HG03066 (cell line): ENCODE measurements at regions not wholly inside any gene's neighbourhood (a gene's known extent, or its start where the extent isn't known, plus 50 kb on each side); places are given as distances from the start of the nearest gene placed in this dataset.
"Not testable (repeated sequence)": the region's sequence is repeated elsewhere in the genome, so short reads cannot be mapped to it uniquely, and the experiment has no call there.

Experiments used
- ATAC-seq: cut with Tn5 transposase; IDR thresholded peaks from one replicate; pipeline ENCODE4 v1.9.1; 2021; ENCODE audit warnings: low read depth; ENCODE audit not compliant: unreplicated experiment

GRCh38 chr10:6986927-6987326 is 406.9 kb upstream of the PRKCQ start:
- no peak for ATAC-seq

GRCh38 chr10:6985644-6986043 is 405.6 kb upstream of the PRKCQ start:
- ATAC-seq = no peak

GRCh38 chr10:6984971-6985370 is 404.9 kb upstream of the PRKCQ start:
- no peak for ATAC-seq

GRCh38 chr10:6984016-6984415 is 403.9 kb upstream of the PRKCQ start:
- ATAC-seq = not testable (repeated sequence)

- no peak for ATAC-seq
Observed at GRCh38 chr10:6980353-6980752, 400.3 kb upstream of the PRKCQ start.

- no peak for ATAC-seq
Observed at GRCh38 chr10:6979371-6979770, 399.3 kb upstream of the PRKCQ start.

GRCh38 chr10:6978187-6978627 is 398.1 kb upstream of the PRKCQ start:
- ATAC-seq = no peak

GRCh38 chr10:6977398-6978186 is 397.5 kb upstream of the PRKCQ start:
- ATAC-seq = no peak

GRCh38 chr10:6973899-6974298 is 393.8 kb upstream of the PRKCQ start:
- no peak for ATAC-seq

- no peak for ATAC-seq
Observed at GRCh38 chr10:6972226-6972625, 392.1 kb upstream of the PRKCQ start.

- ATAC-seq = no peak
Observed at GRCh38 chr10:6969659-6970058, 389.6 kb upstream of the PRKCQ start.

- ATAC-seq = no peak
Observed at GRCh38 chr10:6964543-6964942, 384.5 kb upstream of the PRKCQ start.

GRCh38 chr10:6962576-6962975 is 382.5 kb upstream of the PRKCQ start:
- ATAC-seq = no peak

GRCh38 chr10:6958711-6959110 is 378.6 kb upstream of the PRKCQ start:
- no peak for ATAC-seq

GRCh38 chr10:6958254-6958653 is 378.2 kb upstream of the PRKCQ start:
- ATAC-seq = no peak

GRCh38 chr10:6957851-6958250 is 377.8 kb upstream of the PRKCQ start:
- ATAC-seq = no peak

GRCh38 chr10:6956562-6956961 is 376.5 kb upstream of the PRKCQ start:
- ATAC-seq = no peak

- no peak for ATAC-seq
Observed at GRCh38 chr10:6953271-6953801, 373.3 kb upstream of the PRKCQ start.

GRCh38 chr10:6951732-6952131 is 371.7 kb upstream of the PRKCQ start:
- no peak for ATAC-seq

GRCh38 chr10:6950133-6950532 is 370.1 kb upstream of the PRKCQ start:
- no peak for ATAC-seq

GRCh38 chr10:6944436-6944835 is 364.4 kb upstream of the PRKCQ start:
- no peak for ATAC-seq

GRCh38 chr10:6938384-6938783 is 358.3 kb upstream of the PRKCQ start:
- no peak for ATAC-seq
